GM12872 (cell line): ENCODE measurements at regions not wholly inside any gene's neighbourhood (a gene's known extent, or its start where the extent isn't known, plus 50 kb on each side); places are given as distances from the start of the nearest gene placed in this dataset.
A peak's percentile ranks its signal among the peaks of the same experiment; 100 is the strongest.

Source experiments
- TF ChIP-seq, protein P1 (sequence below): IDR thresholded peaks from 3 replicates; pipeline ENCODE4 v1.5.1; 2011; ENCODE audit warnings: low read depth, mild to moderate bottlenecking, low read length, moderate library complexity; ENCODE audit not compliant: insufficient read depth

DNA sequence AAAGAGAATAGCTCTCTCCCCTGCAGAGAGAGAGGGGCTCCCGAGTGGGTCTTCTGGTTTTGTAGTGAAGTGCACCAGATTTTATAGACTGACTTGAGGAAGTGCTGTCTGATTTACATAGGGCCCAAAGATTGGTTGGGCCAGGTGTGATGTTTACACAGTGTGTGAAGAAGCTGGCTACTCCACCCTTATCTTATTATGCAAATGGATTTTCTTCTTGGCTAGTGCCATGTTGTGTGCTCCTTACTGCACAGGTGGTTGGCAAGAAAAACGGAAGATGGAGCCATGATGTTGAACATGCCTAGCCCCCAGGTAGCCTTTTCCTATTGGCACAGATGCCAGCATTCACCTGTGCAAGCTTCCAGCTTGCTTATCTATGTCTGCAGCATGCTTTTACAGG is 112.4 kb upstream of the ARHGAP24 start:
- TF ChIP-seq, protein P1, sequence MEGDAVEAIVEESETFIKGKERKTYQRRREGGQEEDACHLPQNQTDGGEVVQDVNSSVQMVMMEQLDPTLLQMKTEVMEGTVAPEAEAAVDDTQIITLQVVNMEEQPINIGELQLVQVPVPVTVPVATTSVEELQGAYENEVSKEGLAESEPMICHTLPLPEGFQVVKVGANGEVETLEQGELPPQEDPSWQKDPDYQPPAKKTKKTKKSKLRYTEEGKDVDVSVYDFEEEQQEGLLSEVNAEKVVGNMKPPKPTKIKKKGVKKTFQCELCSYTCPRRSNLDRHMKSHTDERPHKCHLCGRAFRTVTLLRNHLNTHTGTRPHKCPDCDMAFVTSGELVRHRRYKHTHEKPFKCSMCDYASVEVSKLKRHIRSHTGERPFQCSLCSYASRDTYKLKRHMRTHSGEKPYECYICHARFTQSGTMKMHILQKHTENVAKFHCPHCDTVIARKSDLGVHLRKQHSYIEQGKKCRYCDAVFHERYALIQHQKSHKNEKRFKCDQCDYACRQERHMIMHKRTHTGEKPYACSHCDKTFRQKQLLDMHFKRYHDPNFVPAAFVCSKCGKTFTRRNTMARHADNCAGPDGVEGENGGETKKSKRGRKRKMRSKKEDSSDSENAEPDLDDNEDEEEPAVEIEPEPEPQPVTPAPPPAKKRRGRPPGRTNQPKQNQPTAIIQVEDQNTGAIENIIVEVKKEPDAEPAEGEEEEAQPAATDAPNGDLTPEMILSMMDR = no peak

DNA sequence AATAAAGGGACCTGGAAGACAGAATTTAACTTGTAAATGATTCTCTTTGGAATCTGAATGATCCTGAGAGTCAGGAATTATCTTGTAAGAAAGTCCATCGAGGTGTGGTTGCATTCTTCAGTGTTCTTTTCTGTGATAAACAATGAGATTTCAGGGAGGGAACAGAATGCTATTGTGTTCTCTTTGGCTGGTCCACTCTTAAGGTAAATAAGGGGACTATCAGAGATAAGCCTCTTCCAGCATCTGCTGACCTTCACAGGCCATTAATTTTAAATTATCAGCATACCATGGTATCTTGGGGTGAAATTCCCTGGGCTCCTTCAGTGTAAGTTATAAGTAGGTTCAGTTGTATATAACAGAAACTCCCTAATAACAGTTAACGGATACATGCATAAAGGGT is 107.1 kb upstream of the ARHGAP24 start:
- TF ChIP-seq, protein P1 = no peak

DNA sequence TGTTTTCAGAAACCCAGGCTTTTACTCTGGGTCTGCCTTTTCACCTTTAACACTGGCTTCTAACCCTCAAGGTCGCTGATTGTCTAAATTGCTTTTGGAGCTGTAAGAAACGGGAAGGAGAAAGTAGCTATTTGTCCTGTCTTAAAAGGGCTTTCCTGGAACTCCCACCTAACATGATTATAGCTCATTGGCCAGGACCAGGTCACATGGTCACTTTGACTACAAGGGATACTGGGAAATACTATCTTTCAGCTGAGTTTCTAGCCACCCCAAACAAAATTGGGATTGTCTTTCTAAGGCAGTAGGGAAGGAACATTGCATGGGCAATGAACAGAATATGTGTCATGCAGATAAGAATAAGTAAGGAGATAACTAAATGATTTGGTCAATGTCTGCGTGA is 106.7 kb upstream of the ARHGAP24 start:
- TF ChIP-seq, protein P1 = no peak

DNA sequence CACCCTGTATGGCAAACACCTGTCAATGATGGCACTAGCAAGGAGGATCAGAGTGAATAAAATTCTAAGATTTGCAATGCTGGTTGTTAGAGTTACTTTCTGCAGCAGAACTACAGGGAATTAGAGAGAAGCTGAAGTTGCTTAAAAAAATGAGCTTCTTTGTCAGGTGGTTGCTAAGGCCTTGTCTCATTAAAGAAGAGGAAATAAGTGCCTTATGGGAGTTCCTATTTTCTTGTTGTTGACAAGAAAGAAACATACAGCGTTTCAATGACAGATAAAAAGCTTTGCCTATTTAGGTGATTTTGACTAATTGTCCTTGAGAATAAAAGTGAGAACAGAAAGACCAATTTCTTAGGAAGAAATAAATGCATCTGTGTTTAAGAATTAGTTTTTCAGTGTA is 106.0 kb upstream of the ARHGAP24 start:
- TF ChIP-seq, protein P1 = no peak

DNA sequence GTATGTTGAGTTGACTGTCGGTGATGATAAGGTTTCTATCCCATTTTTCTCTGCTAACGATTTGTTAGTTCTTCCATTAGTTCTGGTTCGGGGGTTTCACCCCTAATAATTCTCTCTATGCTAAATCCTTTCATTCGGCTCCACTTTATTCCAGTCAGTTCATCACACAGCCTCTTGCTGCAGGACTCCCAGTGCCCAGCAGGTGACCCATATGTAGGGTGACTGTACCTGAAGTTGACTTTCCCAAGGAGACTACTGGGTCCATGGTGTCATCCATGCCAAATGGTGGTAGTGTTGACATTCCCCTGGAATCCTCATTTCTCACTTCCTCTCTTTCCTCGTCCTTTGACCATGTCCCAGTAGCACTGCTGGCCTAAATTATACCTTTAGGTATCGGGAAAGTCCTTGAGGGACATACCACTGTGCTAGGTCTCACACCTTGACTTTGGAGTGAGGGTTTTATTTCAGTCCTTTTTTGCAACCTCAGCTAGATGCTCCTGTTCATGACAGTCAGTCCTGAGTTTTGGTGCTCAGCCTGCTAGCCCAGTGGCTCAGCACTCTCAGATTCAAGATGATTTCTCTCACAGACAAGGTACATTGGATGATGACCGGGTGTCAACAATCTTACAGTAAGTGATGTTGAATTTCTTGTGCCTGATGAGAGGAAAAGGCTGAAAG is 105.1 kb upstream of the ARHGAP24 start:
- TF ChIP-seq, protein P1 = 0 out of 3 replicates have a peak, but pooled peaks have one; percentile 23

DNA sequence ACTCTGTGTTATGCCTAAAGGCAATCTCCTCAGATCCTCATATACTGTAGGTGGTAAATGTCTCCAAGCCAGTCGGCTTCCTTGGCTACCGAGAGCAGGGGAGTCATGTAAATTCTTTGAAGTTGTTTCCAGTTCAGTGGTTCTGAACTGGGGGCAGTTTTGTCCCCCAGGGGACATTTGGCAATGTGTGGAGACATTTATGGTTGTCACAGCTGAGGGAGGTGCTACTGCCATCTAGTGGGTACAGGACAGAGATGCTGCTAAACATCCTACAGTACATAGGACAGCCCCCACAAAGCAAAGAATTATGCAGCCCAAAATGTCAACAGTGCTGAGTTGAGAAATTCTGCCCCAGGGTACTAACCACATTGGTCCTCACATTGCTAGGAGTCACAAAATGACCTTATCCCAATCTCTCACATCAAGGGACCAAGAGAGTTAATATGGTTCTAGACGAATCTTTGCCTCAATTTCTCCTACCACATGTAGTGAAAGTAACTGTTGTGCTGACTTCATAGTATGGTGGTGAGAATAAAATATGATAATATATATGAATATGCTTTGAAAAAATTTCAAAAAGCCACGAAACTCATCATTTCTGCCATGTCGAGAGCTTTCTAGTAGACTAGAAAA is 104.4 kb upstream of the ARHGAP24 start:
- TF ChIP-seq, protein P1 = peak; percentile 86

DNA sequence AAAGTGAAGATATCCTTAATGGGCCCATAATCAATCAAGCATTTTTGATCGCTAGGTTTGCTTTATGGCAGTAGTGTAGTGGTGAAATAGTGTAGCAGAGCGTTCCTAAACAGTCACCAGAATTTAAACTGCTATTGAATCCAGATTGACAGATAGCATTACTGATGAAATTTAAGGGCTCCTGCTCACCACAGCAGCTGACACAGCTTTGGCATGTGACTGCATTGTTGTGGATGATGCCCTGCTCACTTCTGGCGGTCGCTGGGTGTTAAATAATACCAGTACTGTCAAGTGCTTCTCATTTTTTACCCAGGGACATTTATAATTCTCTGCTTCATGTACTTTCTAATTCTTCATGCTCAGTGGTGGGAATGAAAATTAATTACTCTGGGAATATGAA is 102.0 kb upstream of the ARHGAP24 start:
- TF ChIP-seq, protein P1 = no peak
